ENCODE measurements at regions not wholly inside any gene's neighbourhood (a gene's known extent, or its start where the extent isn't known, plus 50 kb on each side); places are given as distances from the start of the nearest gene placed in this dataset.

GRCh38 chr7:25638590-25639244 lies 410.4 kb upstream of the NPVF start:
- TF ChIP-seq POU2F2 (IDR thresholded peaks at IDR 0.05; ENCODE audit: low read depth, low read length) (no peak), POLR2A (IDR thresholded peaks at IDR 0.05; ENCODE audit: low read depth, low read length) (no peak)
